ENCODE measurements at regions not wholly inside any gene's neighbourhood (a gene's known extent, or its start where the extent isn't known, plus 50 kb on each side); places are given as distances from the start of the nearest gene placed in this dataset.

GRCh38 chr5:23448627-23449026 is 58.8 kb upstream of the PRDM9 start:
- Histone ChIP-seq H3K18ac (ENCODE audit: insufficient read length, low read depth, low read length) (no peak overlapping the region), H3K23me2 (ENCODE audit: insufficient read length, low read depth, low read length, poor library complexity, severe bottlenecking) (no peaks in the 10 kb centered on the region), H3K79me1 (ENCODE audit: insufficient read depth, low read depth, low read length, poor library complexity, severe bottlenecking) (no peaks in the 10 kb centered on the region), H3K79me2 (ENCODE audit: insufficient read depth, low read length) (no peaks in the 10 kb centered on the region), H2AFZ (ENCODE audit: low read length) (no peak overlapping the region), H3T11ph (ENCODE audit: low read length) (no peak overlapping the region), H3K27ac (ENCODE audit: insufficient read length, low read depth, low read length) (no peak overlapping the region), H4K91ac (ENCODE audit: insufficient read length, low read depth, low read length) (no peak overlapping the region), H2BK15ac (ENCODE audit: low read depth, low read length) (no peak overlapping the region), H3K4ac (ENCODE audit: low read depth, low read length) (no peak overlapping the region), H3K23ac (ENCODE audit: insufficient read length, low read depth, low read length) (no peak overlapping the region), H3K9ac (ENCODE audit: extremely low read depth, insufficient read length, low read length) (no peak overlapping the region), H2BK12ac (ENCODE audit: insufficient read length, low read depth, low read length) (no peak overlapping the region), H3K27me3 (ENCODE audit: insufficient read depth, low read length) (no peaks in the 10 kb centered on the region), H4K8ac (replicated peaks; ENCODE audit: insufficient read length, low read depth, low read length) (no peak overlapping the region), H2BK120ac (ENCODE audit: low read depth, low read length, poor library complexity, severe bottlenecking) (no peak overlapping the region), H2BK20ac (ENCODE audit: low read depth, low read length, poor library complexity, severe bottlenecking) (no peak overlapping the region), H3K9me3 (ENCODE audit: control insufficient read depth, low read depth, low read length) (no peaks in the 10 kb centered on the region), H3K56ac (ENCODE audit: insufficient read length, low read depth, low read length) (no peak overlapping the region), H2BK5ac (ENCODE audit: insufficient read length, low read length) (no peak overlapping the region), H2AK5ac (ENCODE audit: insufficient read length, low read length) (no peak overlapping the region), H4K20me1 (ENCODE audit: control insufficient read depth, insufficient read depth, insufficient read length) (no peaks in the 10 kb centered on the region), H3K4me1 (ENCODE audit: insufficient read depth, low read length) (no peaks in the 10 kb centered on the region), H3K14ac (ENCODE audit: insufficient read depth, low read length) (no peak overlapping the region), H3K4me2 (ENCODE audit: insufficient read depth, insufficient read length, low read length) (no peak overlapping the region), H4K5ac (ENCODE audit: insufficient read length, low read depth, low read length) (no peak overlapping the region)
- Mint-ChIP-seq H3K4me1 (no peaks in the 10 kb centered on the region), H3K4me3 (no peak overlapping the region), H3K27ac (no peak overlapping the region), H3K36me3 (ENCODE audit: insufficient read depth in 1 of 3, low read depth in 3 of 3) (no peaks in the 10 kb centered on the region), H3K27me3 (ENCODE audit: low read depth) (no peaks in the 10 kb centered on the region), H3K9me3 (no peaks in the 10 kb centered on the region; a peak in 1 of 5 replicates)
- TF ChIP-seq CTCF (conservative IDR thresholded peaks at IDR 0.05) = no peak
- DNase-seq = no peak

Data from H9 (cell line).